Panc1 (cell line): ENCODE measurements at regions not wholly inside any gene's neighbourhood (a gene's known extent, or its start where the extent isn't known, plus 50 kb on each side); places are given as distances from the start of the nearest gene placed in this dataset.

Source experiments
- ATAC-seq: fragments of 200-7000 bp; cut with Tn5 transposase; 2 replicates; pipeline ENCODE4 v1.9.1; 2020; ENCODE audit warnings: mild to moderate bottlenecking, moderate library complexity
- BruUV-seq: library from RNA; stranded (reverse); fragments of 400-500 nt; replicated peaks from 2 replicates; lab custom pipeline; 2021; lab: Mats Ljungman, UMichigan
- CTCF ChIA-PET: fragments of 300-600 bp; sonication (Branson Sonifier 250); formaldehyde crosslinking; loops from one replicate; lab custom pipeline; 2022; ENCODE audit warnings: antibody characterized with exemption; lab: Charles Lee
- POLR2A ChIA-PET: fragments of 300-600 bp; sonication (Branson Sonifier 250); formaldehyde crosslinking; loops from one replicate; lab custom pipeline; 2022; ENCODE audit warnings: antibody characterized with exemption; lab: Charles Lee
- DNase-seq: peaks from one replicate; pipeline ENCODE4 v3.0.0-alpha.2; 2010; ENCODE audit warnings: low read depth, low spot score
- H3K27ac ChIP-seq: 2 replicates; pipeline ENCODE4 v1.5.1; 2011; ENCODE audit warnings: mild to moderate bottlenecking, low read length, inconsistent platforms
- H3K27me3 ChIP-seq: fragments of 200-500 bp; sonication (Bioruptor generic); 2 replicates; pipeline ENCODE4 v1.6.0; 2014; ENCODE audit warnings: low read length, inconsistent platforms; ENCODE audit not compliant: control insufficient read depth, insufficient read depth
- H3K36me3 ChIP-seq: fragments of 200-500 bp; sonication (Bioruptor generic); 2 replicates; pipeline ENCODE4 v1.5.1; 2014; ENCODE audit warnings: inconsistent platforms, mild to moderate bottlenecking, low read length, moderate library complexity; ENCODE audit not compliant: control insufficient read depth, insufficient read depth
- H3K4me1 ChIP-seq: 2 replicates; pipeline ENCODE4 v1.5.1; 2011; ENCODE audit warnings: inconsistent platforms, mild to moderate bottlenecking, low read length, moderate library complexity; ENCODE audit not compliant: control insufficient read depth, insufficient read depth
- H3K4me3 ChIP-seq, 2 experiments: 2 replicates each; pipeline ENCODE4 v1.5.1; 2011 to 2012; ENCODE audit warnings: low read depth in 2 of 2, low read length in 2 of 2, mild to moderate bottlenecking in 2 of 2, inconsistent platforms in 1 of 2, moderate library complexity in 1 of 2
- H3K9me3 ChIP-seq: fragments of 200-500 bp; sonication (Bioruptor generic); 2 replicates; pipeline ENCODE4 v1.5.1; 2014; ENCODE audit warnings: low read depth, mild to moderate bottlenecking, inconsistent platforms, low read length, moderate library complexity; ENCODE audit not compliant: control insufficient read depth, insufficient read depth
- POLR2AphosphoS5 ChIP-seq: IDR thresholded peaks from 2 replicates; pipeline ENCODE4 v1.6.1; 2012; ENCODE audit warnings: mild to moderate bottlenecking, low read depth, low read length, moderate library complexity
- SIN3A ChIP-seq: IDR thresholded peaks from 2 replicates; pipeline ENCODE4 v1.6.1; 2012; ENCODE audit warnings: low read depth, mild to moderate bottlenecking, low read length, moderate library complexity, borderline replicate concordance; ENCODE audit not compliant: insufficient read depth
- TCF7L2 ChIP-seq: IDR thresholded peaks from 2 replicates; pipeline ENCODE4 v1.6.1; 2011; ENCODE audit warnings: mild to moderate bottlenecking, low read depth, low read length, inconsistent platforms
- in situ Hi-C: cut with HindIII; loops from 2 replicates; pipeline ENCODE4 v1.10.0; 2016; ENCODE audit warnings: low sequenced_read_pairs, low pct_unique_long_range_greater_than_20kb
- intact Hi-C: fragments of 100-400 bp; cut with micrococcal nuclease; formaldehyde crosslinking; loops from one replicate; pipeline ENCODE4 v1.10.0; 2022; ENCODE audit not compliant: unreplicated experiment
- TF ChIP-seq, protein P1 (sequence below): fragments of 450-650 bp; IDR thresholded peaks from 2 replicates; pipeline ENCODE4 v1.5.1; 2017; ENCODE audit warnings: mild to moderate bottlenecking
- TF ChIP-seq, protein P2 (sequence below), 2 experiments: IDR thresholded peaks; 2 replicates each; pipeline ENCODE4 v1.6.1; 2011 to 2012; ENCODE audit warnings: low read depth in 2 of 2, control low read depth in 1 of 2, low read length in 1 of 2, mild to moderate bottlenecking in 1 of 2, moderate library complexity in 1 of 2; ENCODE audit not compliant: insufficient read depth in 1 of 2

DNA sequence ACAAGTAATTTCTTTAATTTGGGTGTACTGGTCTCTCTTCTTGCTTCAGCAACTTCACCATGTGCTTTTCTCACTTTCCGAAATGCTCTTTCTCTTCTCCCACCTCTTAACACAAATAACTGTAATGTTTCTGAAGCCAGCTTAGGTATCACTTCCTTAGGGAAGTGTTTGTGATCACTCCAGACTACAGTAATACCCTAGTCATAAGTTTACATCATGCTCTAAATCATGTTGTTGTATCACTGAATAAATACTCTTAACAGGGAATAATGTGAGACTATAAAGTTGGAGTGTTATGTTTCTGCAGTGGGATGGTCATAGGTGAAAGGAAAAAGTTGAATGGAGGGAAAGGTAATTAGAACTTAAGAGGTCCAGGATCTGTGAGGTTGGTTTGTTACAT, 712.3 kb downstream of the C4orf33 start:
- ChIA-PET POLR2A (no interaction called here), CTCF (no interaction called here)
- TF ChIP-seq TCF7L2 (no peak), SIN3A (no peak), POLR2AphosphoS5 (no peak)
- TF ChIP-seq, protein P1, sequence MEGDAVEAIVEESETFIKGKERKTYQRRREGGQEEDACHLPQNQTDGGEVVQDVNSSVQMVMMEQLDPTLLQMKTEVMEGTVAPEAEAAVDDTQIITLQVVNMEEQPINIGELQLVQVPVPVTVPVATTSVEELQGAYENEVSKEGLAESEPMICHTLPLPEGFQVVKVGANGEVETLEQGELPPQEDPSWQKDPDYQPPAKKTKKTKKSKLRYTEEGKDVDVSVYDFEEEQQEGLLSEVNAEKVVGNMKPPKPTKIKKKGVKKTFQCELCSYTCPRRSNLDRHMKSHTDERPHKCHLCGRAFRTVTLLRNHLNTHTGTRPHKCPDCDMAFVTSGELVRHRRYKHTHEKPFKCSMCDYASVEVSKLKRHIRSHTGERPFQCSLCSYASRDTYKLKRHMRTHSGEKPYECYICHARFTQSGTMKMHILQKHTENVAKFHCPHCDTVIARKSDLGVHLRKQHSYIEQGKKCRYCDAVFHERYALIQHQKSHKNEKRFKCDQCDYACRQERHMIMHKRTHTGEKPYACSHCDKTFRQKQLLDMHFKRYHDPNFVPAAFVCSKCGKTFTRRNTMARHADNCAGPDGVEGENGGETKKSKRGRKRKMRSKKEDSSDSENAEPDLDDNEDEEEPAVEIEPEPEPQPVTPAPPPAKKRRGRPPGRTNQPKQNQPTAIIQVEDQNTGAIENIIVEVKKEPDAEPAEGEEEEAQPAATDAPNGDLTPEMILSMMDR, result no peak
- TF ChIP-seq, protein P2, sequence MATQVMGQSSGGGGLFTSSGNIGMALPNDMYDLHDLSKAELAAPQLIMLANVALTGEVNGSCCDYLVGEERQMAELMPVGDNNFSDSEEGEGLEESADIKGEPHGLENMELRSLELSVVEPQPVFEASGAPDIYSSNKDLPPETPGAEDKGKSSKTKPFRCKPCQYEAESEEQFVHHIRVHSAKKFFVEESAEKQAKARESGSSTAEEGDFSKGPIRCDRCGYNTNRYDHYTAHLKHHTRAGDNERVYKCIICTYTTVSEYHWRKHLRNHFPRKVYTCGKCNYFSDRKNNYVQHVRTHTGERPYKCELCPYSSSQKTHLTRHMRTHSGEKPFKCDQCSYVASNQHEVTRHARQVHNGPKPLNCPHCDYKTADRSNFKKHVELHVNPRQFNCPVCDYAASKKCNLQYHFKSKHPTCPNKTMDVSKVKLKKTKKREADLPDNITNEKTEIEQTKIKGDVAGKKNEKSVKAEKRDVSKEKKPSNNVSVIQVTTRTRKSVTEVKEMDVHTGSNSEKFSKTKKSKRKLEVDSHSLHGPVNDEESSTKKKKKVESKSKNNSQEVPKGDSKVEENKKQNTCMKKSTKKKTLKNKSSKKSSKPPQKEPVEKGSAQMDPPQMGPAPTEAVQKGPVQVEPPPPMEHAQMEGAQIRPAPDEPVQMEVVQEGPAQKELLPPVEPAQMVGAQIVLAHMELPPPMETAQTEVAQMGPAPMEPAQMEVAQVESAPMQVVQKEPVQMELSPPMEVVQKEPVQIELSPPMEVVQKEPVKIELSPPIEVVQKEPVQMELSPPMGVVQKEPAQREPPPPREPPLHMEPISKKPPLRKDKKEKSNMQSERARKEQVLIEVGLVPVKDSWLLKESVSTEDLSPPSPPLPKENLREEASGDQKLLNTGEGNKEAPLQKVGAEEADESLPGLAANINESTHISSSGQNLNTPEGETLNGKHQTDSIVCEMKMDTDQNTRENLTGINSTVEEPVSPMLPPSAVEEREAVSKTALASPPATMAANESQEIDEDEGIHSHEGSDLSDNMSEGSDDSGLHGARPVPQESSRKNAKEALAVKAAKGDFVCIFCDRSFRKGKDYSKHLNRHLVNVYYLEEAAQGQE (IDR thresholded peaks at IDR 0.05; ENCODE audit: insufficient read depth in 1 of 2, low read depth in 2 of 2, low read length in 1 of 2), result no peak
- intact Hi-C loops (no loop called here), in situ Hi-C loops (no loop called here)
- Histone ChIP-seq H3K4me1 (no peaks in the 10 kb centered on the region), H3K27me3 (no peaks in the 10 kb centered on the region), H3K9me3 (no peaks in the 10 kb centered on the region), H3K27ac (no peak overlapping the region), H3K36me3 (no peaks in the 10 kb centered on the region), H3K4me3 (no peak overlapping the region)
- ATAC-seq (no peak), DNase-seq (no peak)
- BruUV-seq, result no TSS peak

- ATAC-seq (no peak), DNase-seq (no peak)
- intact Hi-C loops, result no loop called here
- Histone ChIP-seq H3K9me3 (no peaks in the 10 kb centered on the region), H3K27ac (no peak overlapping the region), H3K4me1 (no peaks in the 10 kb centered on the region), H3K27me3 (no peaks in the 10 kb centered on the region), H3K4me3 (no peak overlapping the region), H3K36me3 (no peaks in the 10 kb centered on the region)
- in situ Hi-C loops, result no loop called here
- CTCF ChIA-PET, result no interaction called here
- TF ChIP-seq POLR2AphosphoS5 (no peak), TCF7L2 (no peak), SIN3A (no peak)
- TF ChIP-seq, protein P2 (IDR thresholded peaks at IDR 0.05; ENCODE audit: insufficient read depth in 1 of 2, low read depth in 2 of 2, low read length in 1 of 2), result no peak
- TF ChIP-seq, protein P1, result no peak
- BruUV-seq, result no TSS peak
- POLR2A ChIA-PET, result no interaction called here
These were observed 725.1 kb downstream of the C4orf33 start for GRCh38 chr4:129821073-129821472.
